Hematopoietic multipotent progenitor cell treated with erythropoietin and hydrocortisone succinate and interleukin-3 and kit ligand, for 15 days (in vitro differentiated cells): ENCODE measurements at regions not wholly inside any gene's neighbourhood (a gene's known extent, or its start where the extent isn't known, plus 50 kb on each side); places are given as distances from the start of the nearest gene placed in this dataset.

ENCODE experiments used
- DNase-seq: peaks from one replicate; pipeline ENCODE4 v3.0.0-alpha.2; 2015; ENCODE audit warnings: low spot score

GRCh38 chr16:5584109-5584508 is 486.5 kb upstream of the EEF2KMT start:
- DNase-seq = no peak

GRCh38 chr16:5582529-5582928 is 484.9 kb upstream of the EEF2KMT start:
- no peak for DNase-seq

GRCh38 chr16:5581908-5582307 is 484.3 kb upstream of the EEF2KMT start:
- DNase-seq = no peak

GRCh38 chr16:5581428-5581827 is 483.8 kb upstream of the EEF2KMT start:
- no peak for DNase-seq

- DNase-seq = no peak
Measured at GRCh38 chr16:5580772-5581171, 483.2 kb upstream of the EEF2KMT start.

- no peak for DNase-seq
Measured at GRCh38 chr16:5580296-5580695, 482.7 kb upstream of the EEF2KMT start.

- DNase-seq = no peak
Measured at GRCh38 chr16:5578980-5579379, 481.4 kb upstream of the EEF2KMT start.

GRCh38 chr16:5577463-5577862 is 479.9 kb upstream of the EEF2KMT start:
- DNase-seq = no peak

- no peak for DNase-seq
Measured at GRCh38 chr16:5575646-5576245, 478.2 kb upstream of the EEF2KMT start.

GRCh38 chr16:5575121-5575520 is 477.5 kb upstream of the EEF2KMT start:
- no peak for DNase-seq

- DNase-seq = no peak
Measured at GRCh38 chr16:5572056-5572455, 474.5 kb upstream of the EEF2KMT start.

GRCh38 chr16:5571446-5571845 is 473.9 kb upstream of the EEF2KMT start:
- DNase-seq = no peak

- no peak for DNase-seq
Measured at GRCh38 chr16:5561800-5562199, 464.2 kb upstream of the EEF2KMT start.

GRCh38 chr16:5560084-5560483 is 462.5 kb upstream of the EEF2KMT start:
- no peak for DNase-seq

- no peak for DNase-seq
Measured at GRCh38 chr16:5557966-5558365, 460.4 kb upstream of the EEF2KMT start.

- no peak for DNase-seq
Measured at GRCh38 chr16:5557448-5557847, 459.9 kb upstream of the EEF2KMT start.

GRCh38 chr16:5556158-5556810 is 458.7 kb upstream of the EEF2KMT start:
- DNase-seq = no peak

- no peak for DNase-seq
Measured at GRCh38 chr16:5551909-5552308, 454.3 kb upstream of the EEF2KMT start.

GRCh38 chr16:5549802-5550201 is 452.2 kb upstream of the EEF2KMT start:
- no peak for DNase-seq

GRCh38 chr16:5541356-5541755 is 443.8 kb upstream of the EEF2KMT start:
- DNase-seq = no peak

GRCh38 chr16:5537347-5537746 is 439.8 kb upstream of the EEF2KMT start:
- DNase-seq = no peak

- DNase-seq = no peak
Measured at GRCh38 chr16:5533321-5533888, 435.8 kb upstream of the EEF2KMT start.

- no peak for DNase-seq
Measured at GRCh38 chr16:5527817-5528216, 430.2 kb upstream of the EEF2KMT start.

- DNase-seq = no peak
Measured at GRCh38 chr16:5526826-5527225, 429.2 kb upstream of the EEF2KMT start.
